H1 (cell line): ENCODE measurements at regions not wholly inside any gene's neighbourhood (a gene's known extent, or its start where the extent isn't known, plus 50 kb on each side); places are given as distances from the start of the nearest gene placed in this dataset.

Experiments used
- CTCF ChIA-PET: fragments of 300-600 bp; sonication (Branson Sonifier 250); formaldehyde crosslinking; loops from one replicate; lab custom pipeline; 2021; ENCODE audit not compliant: partially characterized antibody; lab: Charles Lee
- POLR2A ChIA-PET: fragments of 300-600 bp; sonication (Branson Sonifier 250); formaldehyde crosslinking; loops from one replicate; lab custom pipeline; 2021; ENCODE audit warnings: inconsistent platforms; ENCODE audit not compliant: partially characterized antibody; lab: Charles Lee
- DNase-seq, 2 experiments: peaks; one replicate each; pipeline versions ENCODE4 v3.0.0 to v3.0.0-alpha.2; 2010 to 2022; ENCODE audit warnings: low spot score in 2 of 2, low read depth in 1 of 2, mixed read lengths in 1 of 2
- FAIRE-seq: peaks from 2 replicates; lab custom pipeline; 2011; peaks lifted over from hg19 to GRCh38; lab: Jason Lieb, UNC
- H2AFZ ChIP-seq: 2 replicates; pipeline ENCODE4 v1.8.1; 2012; ENCODE audit warnings: low read length, inconsistent platforms
- H2AK5ac ChIP-seq: 2 replicates; pipeline ENCODE4 v1.6.1; 2013; ENCODE audit warnings: low read depth, low read length
- H2BK120ac ChIP-seq: replicated peaks from 2 replicates; pipeline ENCODE3; 2013; ENCODE audit warnings: low read depth, low read length, inconsistent platforms
- H2BK12ac ChIP-seq: 2 replicates; pipeline ENCODE4 v1.6.1; 2013; ENCODE audit warnings: low read depth, low read length
- H2BK15ac ChIP-seq: 2 replicates; pipeline ENCODE4 v1.6.1; 2013; ENCODE audit warnings: low read length
- H2BK20ac ChIP-seq: 2 replicates; pipeline ENCODE4 v1.6.1; 2013; ENCODE audit warnings: low read length
- H2BK5ac ChIP-seq: 2 replicates; pipeline ENCODE4 v1.6.1; 2013; ENCODE audit warnings: low read depth, low read length
- H3K14ac ChIP-seq: 2 replicates; pipeline ENCODE4 v1.6.1; 2013; ENCODE audit warnings: inconsistent platforms; ENCODE audit not compliant: insufficient read length
- H3K18ac ChIP-seq: 2 replicates; pipeline ENCODE4 v1.6.1; 2013; ENCODE audit warnings: low read length; ENCODE audit errors: extremely low read depth
- H3K23ac ChIP-seq: 2 replicates; pipeline ENCODE4 v1.6.1; 2013; ENCODE audit warnings: inconsistent platforms; ENCODE audit not compliant: insufficient read length
- H3K23me2 ChIP-seq: 2 replicates; pipeline ENCODE4 v1.6.1; 2013; ENCODE audit warnings: low read depth, low read length
- H3K27ac ChIP-seq: 2 replicates; pipeline ENCODE4 v1.6.1; 2011; ENCODE audit warnings: low read depth, low read length, inconsistent platforms
- H3K27me3 ChIP-seq, 4 experiments: replicated peaks in 1 of 4; 1 replicate in 1 of 4; 2 replicates in 3 of 4; pipeline versions ENCODE4 v1.6.1 to v1.8.1; 2011 to 2013; ENCODE audit warnings: low read length in 3 of 4, mild to moderate bottlenecking in 3 of 4, inconsistent platforms in 2 of 4, mixed read lengths in 2 of 4, moderate library complexity in 1 of 4; ENCODE audit not compliant: control insufficient read depth in 3 of 4, insufficient read depth in 3 of 4; ENCODE audit errors: extremely low read depth in 1 of 4
- H3K36me3 ChIP-seq, 4 experiments: 2 replicates each; pipeline versions ENCODE4 v1.6.1 to v1.8.1; 2011 to 2013; ENCODE audit warnings: mild to moderate bottlenecking in 4 of 4, low read length in 3 of 4, moderate library complexity in 2 of 4, control low read depth in 1 of 4, inconsistent platforms in 1 of 4; ENCODE audit not compliant: insufficient read depth in 4 of 4, control insufficient read depth in 2 of 4
- H3K4ac ChIP-seq: replicated peaks from 2 replicates; pipeline ENCODE3; 2013; ENCODE audit warnings: low read length, low read depth, mixed read lengths, inconsistent platforms; ENCODE audit not compliant: insufficient read length
- H3K4me1 ChIP-seq, 4 experiments: replicated peaks in 1 of 4; 1 replicate in 1 of 4; 2 replicates in 3 of 4; pipeline versions ENCODE4 v1.6.1 to v1.8.1; 2011 to 2013; ENCODE audit warnings: low read length in 3 of 4, inconsistent platforms in 2 of 4, mixed read lengths in 1 of 4; ENCODE audit not compliant: insufficient read depth in 4 of 4, control insufficient read depth in 3 of 4
- H3K4me2 ChIP-seq, 2 experiments: 2 replicates each; pipeline versions ENCODE4 v1.6.1 to v1.8.1; 2011 to 2013; ENCODE audit warnings: low read depth in 2 of 2, low read length in 2 of 2, control low read depth in 1 of 2, inconsistent platforms in 1 of 2, mild to moderate bottlenecking in 1 of 2; ENCODE audit not compliant: insufficient read depth in 1 of 2
- H3K4me3 ChIP-seq, 4 experiments: fragments of 200-600, 300-600 bp in 1 of 4; sonication (generic), shearing (Covaris generic), sonication (Bioruptor Twin) in 1 of 4; 2 replicates each; pipeline versions ENCODE4 v1.5.1 to v1.8.1; 2011 to 2016; ENCODE audit warnings: low read length in 4 of 4, low read depth in 3 of 4, control low read depth in 2 of 4, inconsistent platforms in 2 of 4, mild to moderate bottlenecking in 2 of 4, mixed read lengths in 1 of 4, moderate library complexity in 1 of 4; ENCODE audit not compliant: insufficient read depth in 2 of 4; ENCODE audit errors: extremely low read depth in 1 of 4
- H3K56ac ChIP-seq: replicated peaks from 2 replicates; pipeline ENCODE3; 2013; ENCODE audit warnings: low read depth, mild to moderate bottlenecking, mixed read lengths, low read length, inconsistent platforms; ENCODE audit not compliant: insufficient read length
- H3K79me1 ChIP-seq: 2 replicates; pipeline ENCODE4 v1.6.1; 2013; ENCODE audit warnings: low read depth, low read length, control low read depth
- H3K79me2 ChIP-seq, 2 experiments: 2 replicates each; pipeline versions ENCODE4 v1.6.1 to v1.8.1; 2012 to 2013; ENCODE audit warnings: low read length in 2 of 2, mild to moderate bottlenecking in 2 of 2, inconsistent platforms in 1 of 2; ENCODE audit not compliant: insufficient read depth in 2 of 2, control insufficient read depth in 1 of 2
- H3K9ac ChIP-seq, 4 experiments: replicated peaks in 1 of 4; 1 replicate in 1 of 4; 2 replicates in 3 of 4; pipeline versions ENCODE4 v1.6.1 to v1.8.1; 2011 to 2013; ENCODE audit warnings: low read depth in 3 of 4, low read length in 3 of 4, control low read depth in 2 of 4, mild to moderate bottlenecking in 2 of 4, moderate library complexity in 2 of 4, inconsistent platforms in 1 of 4; ENCODE audit errors: extremely low read depth in 1 of 4
- H3K9me3 ChIP-seq, 2 experiments: 2 replicates each; pipeline versions ENCODE4 v1.6.1 to v1.8.1; 2012 to 2013; ENCODE audit warnings: mild to moderate bottlenecking in 2 of 2, moderate library complexity in 2 of 2, control low read depth in 1 of 2, inconsistent platforms in 1 of 2, low read depth in 1 of 2, low read length in 1 of 2, mixed read lengths in 1 of 2; ENCODE audit not compliant: insufficient read depth in 2 of 2
- H4K20me1 ChIP-seq, 2 experiments: replicated peaks in 1 of 2; 2 replicates each; pipeline versions ENCODE3 to v1.8.1; 2011 to 2013; ENCODE audit warnings: inconsistent platforms in 2 of 2, low read length in 2 of 2, mild to moderate bottlenecking in 1 of 2; ENCODE audit not compliant: insufficient read depth in 2 of 2, control insufficient read depth in 1 of 2
- H4K5ac ChIP-seq: 2 replicates; pipeline ENCODE4 v1.6.1; 2013; ENCODE audit warnings: low read length, low read depth, mixed read lengths, inconsistent platforms; ENCODE audit not compliant: insufficient read length
- H4K8ac ChIP-seq: 2 replicates; pipeline ENCODE4 v1.8.0; 2013; ENCODE audit warnings: mild to moderate bottlenecking, moderate library complexity, low read length, inconsistent platforms; ENCODE audit not compliant: insufficient read depth; ENCODE audit errors: extremely low read depth
- H4K91ac ChIP-seq: replicated peaks from 2 replicates; pipeline ENCODE3; 2013; ENCODE audit warnings: low read length, mixed read lengths, inconsistent platforms; ENCODE audit not compliant: insufficient read length
- BRCA1 ChIP-seq: IDR thresholded peaks from 2 replicates; pipeline ENCODE4 v1.6.1; 2012; ENCODE audit warnings: low read depth, low read length, improper control_type of control experiment
- NANOG ChIP-seq: IDR thresholded peaks from 2 replicates; pipeline ENCODE4 v1.6.1; 2011; ENCODE audit warnings: low read length, low read depth, mild to moderate bottlenecking, inconsistent platforms; ENCODE audit not compliant: insufficient read depth, poor library complexity, severe bottlenecking
- PHF8 ChIP-seq: fragments of 200-600 bp; sonication (generic); conservative IDR thresholded peaks from 2 replicates; pipeline ENCODE4 v1.7.1; 2012; ENCODE audit warnings: low read depth, mild to moderate bottlenecking, inconsistent platforms, low read length, moderate library complexity
- SUZ12 ChIP-seq: fragments of 200-600 bp; sonication (generic); IDR thresholded peaks from 2 replicates; pipeline ENCODE4 v1.6.1; 2012; ENCODE audit warnings: mild to moderate bottlenecking, inconsistent platforms, low read length, moderate library complexity, mixed read lengths
- WGBS, 2 experiments: shearing (Covaris generic) in 1 of 2; methylation state at CpG; one replicate each; pipeline versions ENCODE4 v1.1.6 to v1.1.7; 2013 to 2015; ENCODE audit warnings: low lambda C conversion rate in 2 of 2, mixed read lengths in 2 of 2, inconsistent platforms in 1 of 2, low coverage in 1 of 2, missing lambda C conversion rate in 1 of 2; ENCODE audit not compliant: insufficient replicate concordance in 2 of 2, insufficient coverage in 1 of 2, insufficient read length in 1 of 2; ENCODE audit errors: extremely low coverage in 1 of 2, missing lambda C conversion rate in 1 of 2; 5-methylcytosine and 5-hydroxymethylcytosine counted together

DNA sequence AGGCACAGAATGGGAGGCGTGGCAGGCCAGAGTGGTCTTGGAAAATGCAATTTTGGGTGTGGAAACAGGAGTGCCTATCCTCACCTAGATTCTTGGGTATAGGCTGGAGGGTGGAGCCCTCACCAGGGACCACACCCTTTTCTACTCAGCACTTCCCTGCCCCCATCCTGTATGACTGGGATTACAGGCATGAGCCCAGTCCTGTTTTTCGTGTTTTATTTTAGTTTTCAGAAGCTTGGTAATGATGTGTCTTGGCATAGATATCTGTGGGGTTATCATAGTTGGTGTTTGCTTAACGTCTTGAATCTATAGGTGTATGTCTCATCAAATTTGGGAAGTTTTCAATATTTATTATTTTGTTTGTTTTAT, 248.7 kb upstream of the CBLB start:
- no peaks in the 10 kb centered on the region for H3K36me3 ChIP-seq
- no peak overlapping the region for H3K27ac ChIP-seq
- no peak overlapping the region for H4K5ac ChIP-seq
- no peak overlapping the region for H3K4ac ChIP-seq
- H2BK12ac ChIP-seq, result no peak overlapping the region
- ChIA-PET CTCF (interaction anchor here (1.6 kb wide), 1 partner anchor 11 kb away, joined by 4 read pairs; no protein-coding TSS in a partner anchor), POLR2A (no interaction called here)
- WGBS, 2 experiments, result 98% methylated on average over 3 of the region's 3 CpGs; no CpG with 5 or more reads in 1 of the 2 experiments
- H4K20me1 ChIP-seq, result no peaks in the 10 kb centered on the region
- FAIRE-seq, result no peak
- H4K8ac ChIP-seq, result no peak overlapping the region; the same call in 1 of the 2 replicates
- H3K23me2 ChIP-seq, result no peaks in the 10 kb centered on the region
- H3K79me1 ChIP-seq, result no peaks in the 10 kb centered on the region
- H3K23ac ChIP-seq, result no peak overlapping the region
- H2AK5ac ChIP-seq, result no peak overlapping the region
- peaks cover 0 to 2% of the 10 kb centered on the region in 2 experiments; a peak in 1 of 4 replicates for H3K9me3 ChIP-seq
- no peak overlapping the region for H2BK120ac ChIP-seq
- H3K18ac ChIP-seq, result no peak overlapping the region
- no peak overlapping the region for H2BK20ac ChIP-seq
- H3K27me3 ChIP-seq, result no peaks in the 10 kb centered on the region
- no peak overlapping the region for H2BK15ac ChIP-seq
- H3K14ac ChIP-seq, result no peak overlapping the region
- no peak overlapping the region for H3K4me2 ChIP-seq
- no peak overlapping the region for H3K56ac ChIP-seq
- H2AFZ ChIP-seq, result no peak overlapping the region
- TF ChIP-seq BRCA1 (no peak), SUZ12 (no peak), PHF8 (no peak), NANOG (no peak)
- H3K4me3 ChIP-seq, result no peak overlapping the region
- no peak overlapping the region for H4K91ac ChIP-seq
- no peaks in the 10 kb centered on the region for H3K79me2 ChIP-seq
- H3K9ac ChIP-seq, result no peak overlapping the region
- H3K4me1 ChIP-seq, result no peaks in the 10 kb centered on the region
- DNase-seq, result no peak
- no peak overlapping the region for H2BK5ac ChIP-seq
